HG03280 (cell line): ENCODE measurements at regions not wholly inside any gene's neighbourhood (a gene's known extent, or its start where the extent isn't known, plus 50 kb on each side); places are given as distances from the start of the nearest gene placed in this dataset.

Experiments used
- ATAC-seq: cut with Tn5 transposase; IDR thresholded peaks from one replicate; pipeline ENCODE4 v1.9.1; 2021; ENCODE audit warnings: mild to moderate bottlenecking, moderate library complexity; ENCODE audit not compliant: unreplicated experiment

DNA sequence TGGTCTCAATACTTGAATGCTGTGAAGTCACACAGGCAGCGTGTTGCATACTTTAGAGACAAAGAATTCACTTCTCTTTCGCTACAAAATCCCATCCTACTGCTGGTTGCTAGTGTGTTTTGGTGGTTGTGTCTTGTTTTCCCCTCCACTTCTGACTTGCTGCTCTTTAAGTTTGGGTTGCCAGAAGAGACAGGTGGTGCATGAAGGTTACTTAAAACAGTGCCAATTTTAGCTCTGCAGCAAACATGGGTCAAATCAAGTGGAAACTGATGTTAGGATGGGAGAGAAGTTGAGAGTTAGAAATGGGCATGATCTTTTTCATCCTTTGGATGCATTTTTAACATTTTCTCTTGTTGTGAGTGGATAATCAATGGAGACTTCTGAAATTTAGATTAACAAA is 136.2 kb upstream of the KCNH7 start:
- no peak for ATAC-seq

- no peak for ATAC-seq
These were observed 133.8 kb upstream of the KCNH7 start for GRCh38 chr2:162972383-162972782.

GRCh38 chr2:162968306-162968705 is 129.7 kb upstream of the KCNH7 start:
- no peak for ATAC-seq

- no peak for ATAC-seq
These were observed 129.2 kb upstream of the KCNH7 start for GRCh38 chr2:162967811-162968210.

GRCh38 chr2:162967147-162967546 is 128.6 kb upstream of the KCNH7 start:
- no peak for ATAC-seq

- ATAC-seq: no peak
These were observed 126.6 kb upstream of the KCNH7 start for GRCh38 chr2:162965191-162965590.

GRCh38 chr2:162964513-162964912 is 125.9 kb upstream of the KCNH7 start:
- ATAC-seq: no peak

GRCh38 chr2:162963156-162963555 is 124.6 kb upstream of the KCNH7 start:
- no peak for ATAC-seq

DNA sequence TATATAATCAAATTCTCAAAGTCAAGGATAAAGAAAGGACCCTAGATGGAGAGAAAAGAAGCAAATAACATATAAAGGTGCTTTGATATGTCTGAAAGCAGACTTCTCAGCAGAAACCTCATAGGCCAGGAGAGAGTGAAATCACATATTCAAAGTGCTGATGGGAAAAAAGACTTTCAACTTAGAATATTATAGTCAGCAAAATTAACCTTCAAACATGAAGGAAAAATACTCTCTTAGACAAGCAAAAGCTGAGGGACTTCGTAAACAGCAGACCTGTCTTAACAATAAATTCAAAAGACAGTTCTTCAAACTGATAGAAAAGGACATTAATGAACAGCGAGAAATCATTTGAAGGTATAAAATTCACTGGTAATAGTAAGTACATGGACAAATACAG is 107.2 kb upstream of the KCNH7 start:
- ATAC-seq: no peak

DNA sequence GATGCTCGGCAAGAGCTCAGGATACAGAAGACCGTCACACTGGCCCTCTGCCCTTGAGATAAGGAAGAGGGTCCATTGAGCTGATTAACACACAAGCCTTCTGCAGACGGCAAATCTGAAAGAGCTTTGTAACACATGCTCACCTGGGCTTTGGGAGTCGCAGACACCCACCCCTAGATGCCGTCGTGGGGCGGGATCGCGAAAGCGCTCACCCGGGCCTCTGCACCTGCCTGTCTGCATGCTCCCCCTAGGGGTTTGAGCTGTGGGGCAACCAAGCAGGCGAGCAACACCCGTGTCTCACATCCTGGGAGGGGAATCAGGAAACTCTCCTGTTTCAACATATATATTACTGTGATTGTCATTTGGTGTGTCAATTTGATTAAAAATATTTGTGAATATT is 99.8 kb upstream of the KCNH7 start:
- no peak for ATAC-seq

GRCh38 chr2:162934191-162934590 is 95.6 kb upstream of the KCNH7 start:
- no peak for ATAC-seq

GRCh38 chr2:162932416-162932815 is 93.8 kb upstream of the KCNH7 start:
- no peak for ATAC-seq

- ATAC-seq: no peak
These were observed 91.0 kb upstream of the KCNH7 start for GRCh38 chr2:162929571-162929970.

DNA sequence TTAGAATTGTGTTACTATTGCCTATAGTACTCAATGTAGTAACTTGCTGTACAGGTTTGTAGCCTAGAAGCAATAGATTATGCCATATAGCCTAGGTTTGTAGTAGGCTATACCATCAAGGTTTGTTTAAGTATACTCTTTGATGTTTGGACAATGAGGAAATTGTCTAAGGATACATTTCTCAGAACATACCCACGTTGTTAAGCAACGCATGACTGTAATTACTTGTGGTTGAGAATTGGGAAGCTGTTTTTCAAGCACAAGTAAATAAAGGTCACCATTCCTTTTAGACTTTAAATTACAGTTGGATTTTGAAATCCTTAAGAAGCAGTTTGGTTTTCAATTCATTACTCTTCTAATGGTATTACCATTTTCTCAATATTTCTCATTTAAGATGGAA is 89.8 kb upstream of the KCNH7 start:
- no peak for ATAC-seq

DNA sequence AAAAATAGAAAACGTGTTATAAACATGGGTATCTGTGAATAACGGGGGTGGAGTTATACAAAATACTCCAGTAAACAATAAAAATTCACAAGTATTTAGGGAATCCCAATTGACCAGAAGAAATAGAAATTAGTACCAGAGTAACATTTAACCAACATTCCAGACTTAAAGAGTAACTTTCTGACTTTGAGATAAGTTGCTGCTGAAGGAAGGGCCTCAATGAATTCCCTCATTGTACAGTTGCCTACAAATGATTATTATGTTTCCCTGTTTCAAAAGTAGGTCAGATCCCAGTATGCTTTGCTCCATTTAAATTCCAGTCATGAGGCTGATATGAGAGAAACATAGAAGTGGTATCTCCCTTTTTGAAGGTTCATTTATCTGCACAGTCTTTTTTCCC is 88.3 kb upstream of the KCNH7 start:
- ATAC-seq: no peak

- no peak for ATAC-seq
These were observed 87.9 kb upstream of the KCNH7 start for GRCh38 chr2:162926501-162926900.

DNA sequence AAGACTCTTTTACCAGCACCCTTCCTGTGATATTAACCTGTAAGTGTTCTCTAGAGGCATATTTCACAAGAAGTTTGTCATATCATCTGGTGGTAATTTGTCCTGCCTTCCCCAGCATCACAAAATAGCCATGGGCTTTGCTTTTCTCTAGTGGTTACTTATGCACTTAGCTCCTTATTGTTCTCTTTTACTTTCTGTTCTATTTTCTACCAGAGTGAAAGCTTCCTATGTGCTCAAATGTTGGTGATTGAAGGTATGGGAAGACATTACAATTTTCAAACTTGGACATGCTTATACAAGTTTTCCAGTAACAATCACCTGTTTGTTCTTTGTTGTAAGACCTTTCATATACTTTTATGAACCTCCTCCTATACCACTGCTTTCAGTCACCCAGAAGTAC is 87.0 kb upstream of the KCNH7 start:
- ATAC-seq: no peak

DNA sequence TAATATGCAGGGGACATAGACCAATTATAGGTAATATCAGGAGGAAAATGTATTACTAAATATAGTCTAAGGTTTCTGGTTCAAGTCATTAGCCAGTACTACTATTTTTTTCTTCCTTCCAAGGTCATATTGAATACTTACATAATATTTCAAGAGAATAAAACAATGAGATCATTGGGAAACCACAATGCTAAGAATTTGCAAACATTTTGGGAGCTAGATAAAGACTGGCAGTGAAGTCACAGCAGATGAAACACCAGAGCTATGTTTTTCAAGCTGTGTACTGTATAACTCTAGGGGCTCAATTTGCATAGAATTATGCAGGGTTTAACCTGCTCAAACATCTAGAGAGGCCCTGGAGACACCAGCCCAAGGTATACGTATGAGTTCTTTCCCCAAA is 80.5 kb upstream of the KCNH7 start:
- ATAC-seq: no peak

GRCh38 chr2:162917626-162918025 is 79.1 kb upstream of the KCNH7 start:
- no peak for ATAC-seq

DNA sequence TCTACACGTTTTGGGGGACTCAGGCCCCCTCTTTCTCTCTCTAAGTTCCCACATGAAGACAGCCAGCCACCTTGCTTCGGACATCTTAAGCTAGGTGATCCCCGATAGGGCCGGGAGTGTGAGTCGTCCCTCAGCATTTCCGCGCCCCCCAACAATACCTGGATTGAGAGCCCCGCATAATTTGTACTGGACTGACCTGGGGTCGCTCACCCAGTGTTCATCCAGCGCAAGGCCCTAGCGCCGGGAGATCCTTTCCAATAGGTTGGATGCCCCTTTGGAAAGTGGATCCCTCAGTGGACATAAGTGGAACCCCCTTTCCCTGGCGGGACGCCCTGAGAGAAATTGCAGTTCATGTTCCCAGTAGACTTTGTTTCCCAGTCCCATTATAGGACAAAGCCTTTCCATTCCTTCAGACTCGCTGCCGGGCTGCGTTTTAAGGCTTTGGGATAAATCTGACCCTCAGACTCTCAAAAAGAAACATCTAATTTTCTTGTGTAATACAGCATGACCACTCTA is 77.8 kb upstream of the KCNH7 start:
- ATAC-seq: no peak

- ATAC-seq: no peak
These were observed 77.3 kb upstream of the KCNH7 start for GRCh38 chr2:162915858-162916257.

- no peak for ATAC-seq
These were observed 75.6 kb upstream of the KCNH7 start for GRCh38 chr2:162914161-162914560.

- ATAC-seq: no peak
These were observed 74.2 kb upstream of the KCNH7 start for GRCh38 chr2:162912787-162913186.

DNA sequence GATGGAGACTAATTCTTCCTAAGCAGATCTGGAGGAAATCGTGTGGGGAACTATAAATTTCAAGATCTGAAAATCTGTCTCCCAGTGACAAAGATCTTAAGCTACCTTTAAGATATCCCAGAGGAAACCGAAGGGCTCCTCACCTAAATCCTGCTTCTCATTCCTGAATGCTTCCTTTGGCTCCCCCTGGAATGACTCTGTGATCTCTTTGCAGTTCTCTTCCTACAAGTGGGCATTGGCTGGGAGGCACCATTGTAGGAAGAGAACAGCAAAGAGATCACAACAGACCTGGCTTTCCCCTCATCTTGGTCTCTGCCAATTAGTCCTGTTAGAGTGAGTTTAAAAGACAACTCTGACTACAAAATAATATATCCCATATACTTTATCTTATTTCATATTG is 70.0 kb upstream of the KCNH7 start:
- no peak for ATAC-seq
